Naive B cell (primary cell): ENCODE measurements at regions not wholly inside any gene's neighbourhood (a gene's known extent, or its start where the extent isn't known, plus 50 kb on each side); places are given as distances from the start of the nearest gene placed in this dataset.

Experiments used
- ATAC-seq, 2 donors: fragments of 150-1000 bp; cut with Tn5 transposase; 2 replicates each; pipeline ENCODE4 v1.10.0; 2021; ENCODE audit warnings: low read depth in 2 of 2, mild to moderate bottlenecking in 2 of 2, moderate library complexity in 2 of 2
- DNase-seq: peaks from one replicate; pipeline ENCODE4 v3.0.0; 2022
- H3K27ac Mint-ChIP-seq, 6 donors: one replicate each; pipeline ENCODE4 v1.8.0; 2020 to 2022; ENCODE audit warnings: mild to moderate bottlenecking in 6 of 6, mixed read lengths in 6 of 6, moderate library complexity in 5 of 6, inconsistent platforms in 2 of 6
- H3K27me3 Mint-ChIP-seq, 3 donors: one replicate each; pipeline ENCODE4 v1.8.0; 2021 to 2022; ENCODE audit warnings: mixed read lengths in 3 of 3, mild to moderate bottlenecking in 1 of 3
- H3K36me3 Mint-ChIP-seq, 2 donors: one replicate each; pipeline ENCODE4 v1.8.0; 2020 to 2022; ENCODE audit warnings: mixed read lengths in 2 of 2, inconsistent platforms in 1 of 2, mild to moderate bottlenecking in 1 of 2
- H3K4me1 Mint-ChIP-seq, 3 donors: one replicate each; pipeline ENCODE4 v1.8.0; 2020 to 2022; ENCODE audit warnings: mixed read lengths in 3 of 3, inconsistent platforms in 1 of 3, mild to moderate bottlenecking in 1 of 3, moderate library complexity in 1 of 3
- H3K4me3 Mint-ChIP-seq, 8 donors: one replicate each; pipeline ENCODE4 v1.8.0; 2020 to 2022; ENCODE audit warnings: mild to moderate bottlenecking in 8 of 8, mixed read lengths in 8 of 8, moderate library complexity in 8 of 8, inconsistent platforms in 2 of 8
- H3K9me3 Mint-ChIP-seq, 7 donors: one replicate each; pipeline ENCODE4 v1.8.0; 2020 to 2022; ENCODE audit warnings: mixed read lengths in 7 of 7, mild to moderate bottlenecking in 5 of 7, inconsistent platforms in 2 of 7, moderate library complexity in 1 of 7

DNA sequence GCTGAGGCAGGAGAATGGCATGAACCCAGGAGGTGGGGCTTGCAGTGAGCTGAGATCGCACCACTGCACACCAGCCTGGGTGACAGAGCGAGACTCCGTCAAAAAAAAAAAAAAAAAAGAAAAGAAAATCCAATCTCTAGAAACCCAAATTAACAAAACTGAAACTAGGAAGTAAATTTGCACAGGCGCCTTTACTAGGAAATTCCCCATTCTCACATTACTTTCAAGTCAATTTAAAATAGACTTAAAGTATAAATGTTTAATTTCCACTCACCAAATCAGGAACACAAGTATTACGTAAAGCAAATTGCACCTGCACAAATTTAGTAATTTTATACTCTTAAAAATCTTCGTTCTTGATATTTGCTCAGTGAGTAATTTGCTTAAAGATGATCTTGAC lies 67.8 kb upstream of the BCAR3 start:
- Mint-ChIP-seq H3K36me3 (peaks cover 0 to 16% of the 10 kb centered on the region in 2 donors), H3K27me3 (no peaks in the 10 kb centered on the region), H3K4me3 (peak overlapping the region; percentile 50 to 87 (median 75)), H3K4me1 (peaks cover 46 to 72% (median 58%) of the 10 kb centered on the region in 3 donors), H3K27ac (peak overlapping the region; percentile 87 to 97 (median 96)), H3K9me3 (peaks cover 0 to 13% (median 7%) of the 10 kb centered on the region in 7 donors)
- ATAC-seq (peak; percentile 75), DNase-seq (peak; percentile 70)

DNA sequence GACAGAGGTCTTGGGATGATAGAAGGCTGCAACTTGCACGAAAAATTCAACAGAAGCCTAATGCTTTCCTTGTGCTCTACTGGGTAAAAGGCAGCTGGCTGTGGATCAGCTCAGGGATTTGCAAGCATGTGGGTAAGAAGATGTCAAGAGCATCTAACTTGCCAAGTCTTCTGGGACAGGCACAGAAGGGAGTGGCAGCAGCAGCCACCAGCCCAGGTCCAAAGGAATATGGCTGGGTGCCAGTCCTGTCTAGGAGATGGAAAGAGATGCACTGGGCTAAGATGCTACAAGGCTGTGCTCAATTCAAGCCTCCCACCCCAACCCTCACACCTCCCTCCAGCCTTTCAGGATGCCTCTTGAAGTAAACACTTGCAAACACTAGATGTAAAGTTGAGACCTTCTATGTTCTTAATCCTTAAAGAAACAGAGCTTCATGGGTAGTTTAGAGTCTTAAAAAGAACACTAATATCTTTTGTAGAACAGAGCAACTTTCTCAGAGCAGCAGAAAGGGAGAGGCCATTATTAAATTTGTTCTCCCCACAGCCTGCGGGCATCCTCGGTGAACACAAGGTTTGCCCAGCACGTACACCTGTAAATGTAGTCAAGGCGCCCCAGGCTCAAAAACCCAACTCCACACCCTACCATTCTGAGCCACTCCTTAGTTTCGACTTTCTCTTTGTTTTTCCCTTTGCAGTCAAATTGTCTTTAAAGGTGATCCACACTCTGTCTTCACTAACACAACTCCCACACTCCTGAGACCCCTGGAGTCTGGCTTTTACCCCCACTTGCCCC lies 64.6 kb upstream of the BCAR3 start:
- Mint-ChIP-seq H3K9me3 (peaks cover 0 to 13% (median 7%) of the 10 kb centered on the region in 7 donors), H3K27me3 (no peaks in the 10 kb centered on the region), H3K4me3 (no peak overlapping the region), H3K36me3 (peaks cover 0 to 16% of the 10 kb centered on the region in 2 donors), H3K27ac (no peak overlapping the region), H3K4me1 (peaks cover 36 to 64% (median 49%) of the 10 kb centered on the region in 3 donors)
- ATAC-seq (no peak), DNase-seq (no peak)

DNA sequence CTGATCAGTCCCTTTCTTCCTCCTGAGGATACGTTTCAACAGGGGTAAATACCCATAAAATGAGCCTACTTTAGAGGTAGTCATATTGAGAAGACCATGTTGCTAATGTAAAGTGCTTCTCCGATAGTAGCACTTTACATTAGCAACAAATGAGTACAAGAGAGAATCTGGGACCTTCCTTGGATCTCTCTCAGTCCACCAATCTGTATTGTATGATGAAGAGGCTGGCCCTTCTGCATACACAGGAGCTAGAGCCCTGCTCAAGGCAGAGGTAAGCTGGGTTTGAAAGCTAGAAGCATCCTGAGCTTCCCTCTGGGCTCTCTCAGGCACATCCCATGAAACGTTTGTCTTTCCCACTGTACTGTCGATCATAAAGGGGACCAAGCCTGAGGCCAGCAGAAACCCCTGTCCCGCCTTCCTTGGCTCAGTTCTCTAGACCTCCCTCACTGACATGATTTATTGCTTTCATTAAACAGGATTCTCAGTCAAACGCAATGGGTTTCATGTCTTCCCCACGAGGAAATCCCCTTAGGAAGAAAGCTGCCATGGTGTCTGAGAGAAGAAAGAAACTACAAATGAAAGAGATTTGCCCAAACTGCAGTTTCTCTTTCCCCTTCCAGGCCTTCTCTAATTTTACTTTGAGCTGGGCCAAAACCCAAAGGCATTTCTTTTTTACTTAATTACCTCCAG lies 62.8 kb upstream of the BCAR3 start:
- H3K4me1 Mint-ChIP-seq: peaks cover 21 to 46% (median 31%) of the 10 kb centered on the region in 3 donors
- peaks cover 0 to 16% of the 10 kb centered on the region in 2 donors for H3K36me3 Mint-ChIP-seq
- H3K4me3 Mint-ChIP-seq: no peak overlapping the region
- ATAC-seq (no peak), DNase-seq (no peak)
- peak overlapping the region in 2 of 6 donors; percentile 39 to 86 for H3K27ac Mint-ChIP-seq
- no peaks in the 10 kb centered on the region for H3K27me3 Mint-ChIP-seq
- H3K9me3 Mint-ChIP-seq: peaks cover 0 to 13% (median 7%) of the 10 kb centered on the region in 7 donors

DNA sequence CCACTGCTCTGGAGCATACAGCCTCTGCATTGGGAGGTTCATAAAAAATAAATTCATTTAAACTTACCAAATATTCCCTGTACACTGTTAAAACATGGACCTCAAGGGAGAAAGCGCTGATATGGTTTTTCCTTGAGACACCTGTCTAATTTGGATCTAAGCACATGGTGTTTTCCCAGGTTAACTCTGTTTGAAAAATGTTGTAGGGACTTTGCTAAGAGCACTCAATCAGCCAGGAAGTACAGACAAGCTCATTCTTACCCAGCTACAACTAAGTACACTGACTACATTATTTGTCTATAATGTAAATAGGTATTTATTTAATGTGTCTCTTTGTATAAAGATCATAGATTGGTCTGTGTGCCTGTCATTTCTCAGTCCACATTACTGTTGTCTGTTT lies 61.8 kb upstream of the BCAR3 start:
- ATAC-seq (no peak), DNase-seq (no peak)
- Mint-ChIP-seq H3K36me3 (peaks cover 0 to 16% of the 10 kb centered on the region in 2 donors), H3K9me3 (peaks cover 0 to 13% (median 7%) of the 10 kb centered on the region in 7 donors), H3K4me1 (peaks cover 21 to 37% (median 24%) of the 10 kb centered on the region in 3 donors), H3K4me3 (no peak overlapping the region), H3K27ac (no peak overlapping the region), H3K27me3 (no peaks in the 10 kb centered on the region)

DNA sequence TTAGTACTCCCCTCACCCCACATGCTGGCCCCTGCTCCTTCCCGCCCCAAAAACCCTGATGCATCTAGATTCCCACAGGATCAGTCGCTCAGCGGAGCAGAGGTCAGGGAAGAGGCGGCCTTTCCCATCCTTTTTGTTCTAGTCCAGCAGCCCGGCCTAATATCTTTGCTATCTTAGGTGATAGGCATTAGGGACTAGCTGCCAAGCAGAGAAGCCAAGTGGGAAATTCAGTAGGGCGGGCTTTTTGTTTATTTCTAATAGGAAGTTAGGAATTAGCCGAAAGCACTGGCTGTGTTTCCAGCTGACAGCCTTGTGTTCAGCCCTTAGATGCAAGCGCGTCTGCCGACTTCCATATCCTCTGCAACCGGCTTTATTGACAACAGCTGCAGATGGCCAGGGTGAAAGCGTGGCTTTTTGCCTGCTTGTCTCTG lies 59.0 kb upstream of the BCAR3 start:
- H3K27ac Mint-ChIP-seq: peak overlapping the region in 2 of 6 donors; percentile 21 to 33
- H3K27me3 Mint-ChIP-seq: no peaks in the 10 kb centered on the region
- DNase-seq: no peak
- no peak for ATAC-seq
- H3K9me3 Mint-ChIP-seq: no peaks in the 10 kb centered on the region
- no peaks in the 10 kb centered on the region for H3K36me3 Mint-ChIP-seq
- peaks cover 13 to 16% (median 14%) of the 10 kb centered on the region in 3 donors for H3K4me1 Mint-ChIP-seq
- H3K4me3 Mint-ChIP-seq: peak overlapping the region in 2 of 8 donors; percentile 29 to 69

- no peaks in the 10 kb centered on the region for H3K9me3 Mint-ChIP-seq
- H3K27me3 Mint-ChIP-seq: no peaks in the 10 kb centered on the region
- peaks cover 9 to 11% (median 10%) of the 10 kb centered on the region in 3 donors for H3K4me1 Mint-ChIP-seq
- DNase-seq: no peak
- no peak for ATAC-seq
- peak overlapping the region in 1 of 6 donors; percentile 33 for H3K27ac Mint-ChIP-seq
- H3K4me3 Mint-ChIP-seq: no peak overlapping the region
- no peaks in the 10 kb centered on the region for H3K36me3 Mint-ChIP-seq
These were observed 58.5 kb upstream of the BCAR3 start for GRCh38 chr1:93740157-93740556.

DNA sequence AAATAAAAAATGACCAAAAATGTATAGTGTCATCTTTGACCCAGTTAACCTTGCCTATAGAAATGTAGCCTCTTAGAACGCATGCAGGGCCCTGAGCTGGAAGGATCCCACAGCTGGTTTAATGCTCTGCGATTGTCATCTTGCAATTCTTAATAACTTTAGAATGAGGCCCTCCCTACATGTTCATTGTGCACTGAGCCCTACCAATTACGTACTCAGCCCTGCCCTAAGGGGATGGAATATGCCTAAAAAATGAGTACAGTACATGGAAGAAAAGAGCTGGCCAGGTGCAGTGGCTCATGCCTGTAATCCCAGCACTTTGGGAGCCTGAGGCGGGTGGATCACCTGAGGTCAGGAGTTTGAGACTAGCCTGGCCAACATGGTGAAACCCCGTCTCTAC lies 57.8 kb upstream of the BCAR3 start:
- peaks cover 2 to 5% (median 3%) of the 10 kb centered on the region in 3 donors for H3K4me1 Mint-ChIP-seq
- ATAC-seq: no peak

GRCh38 chr1:93738926-93739325 lies 57.3 kb upstream of the BCAR3 start:
- no peaks in the 10 kb centered on the region for H3K27me3 Mint-ChIP-seq
- no peak overlapping the region for H3K27ac Mint-ChIP-seq
- H3K4me3 Mint-ChIP-seq: no peak overlapping the region
- DNase-seq (no peak), ATAC-seq (no peak)
- no peaks in the 10 kb centered on the region for H3K9me3 Mint-ChIP-seq
- peaks cover 0 to 3% (median 0%) of the 10 kb centered on the region in 3 donors for H3K4me1 Mint-ChIP-seq
- no peaks in the 10 kb centered on the region for H3K36me3 Mint-ChIP-seq

More for the DNA sequence above, 57.8 kb upstream of the BCAR3 start:
- Mint-ChIP-seq H3K9me3 (no peaks in the 10 kb centered on the region), H3K36me3 (no peaks in the 10 kb centered on the region), H3K27ac (peak overlapping the region in 1 of 6 donors; percentile 5), H3K27me3 (no peaks in the 10 kb centered on the region), H3K4me3 (no peak overlapping the region)
- no peak for DNase-seq

- H3K27ac Mint-ChIP-seq: peak overlapping the region in 1 of 6 donors; percentile 42
- ATAC-seq (no peak), DNase-seq (no peak)
- no peaks in the 10 kb centered on the region for H3K9me3 Mint-ChIP-seq
- H3K27me3 Mint-ChIP-seq: no peaks in the 10 kb centered on the region
- H3K36me3 Mint-ChIP-seq: no peaks in the 10 kb centered on the region
- peaks cover 0 to 3% (median under 1%) of the 10 kb centered on the region in 3 donors for H3K4me1 Mint-ChIP-seq
- no peak overlapping the region for H3K4me3 Mint-ChIP-seq
These were observed 56.5 kb upstream of the BCAR3 start for GRCh38 chr1:93738075-93738622.

- Mint-ChIP-seq H3K4me3 (no peak overlapping the region), H3K27ac (no peak overlapping the region), H3K36me3 (no peaks in the 10 kb centered on the region), H3K4me1 (peaks cover 5 to 15% (median 14%) of the 10 kb centered on the region in 3 donors), H3K9me3 (no peaks in the 10 kb centered on the region), H3K27me3 (no peaks in the 10 kb centered on the region)
- DNase-seq (no peak), ATAC-seq (no peak)
These were observed 54.1 kb upstream of the BCAR3 start for GRCh38 chr1:93735722-93736121.

GRCh38 chr1:93734999-93735398 lies 53.4 kb upstream of the BCAR3 start:
- Mint-ChIP-seq H3K36me3 (no peaks in the 10 kb centered on the region), H3K27me3 (no peaks in the 10 kb centered on the region), H3K4me1 (peaks cover 5 to 15% (median 14%) of the 10 kb centered on the region in 3 donors), H3K4me3 (no peak overlapping the region), H3K27ac (no peak overlapping the region), H3K9me3 (no peaks in the 10 kb centered on the region)
- ATAC-seq (no peak), DNase-seq (no peak)

DNA sequence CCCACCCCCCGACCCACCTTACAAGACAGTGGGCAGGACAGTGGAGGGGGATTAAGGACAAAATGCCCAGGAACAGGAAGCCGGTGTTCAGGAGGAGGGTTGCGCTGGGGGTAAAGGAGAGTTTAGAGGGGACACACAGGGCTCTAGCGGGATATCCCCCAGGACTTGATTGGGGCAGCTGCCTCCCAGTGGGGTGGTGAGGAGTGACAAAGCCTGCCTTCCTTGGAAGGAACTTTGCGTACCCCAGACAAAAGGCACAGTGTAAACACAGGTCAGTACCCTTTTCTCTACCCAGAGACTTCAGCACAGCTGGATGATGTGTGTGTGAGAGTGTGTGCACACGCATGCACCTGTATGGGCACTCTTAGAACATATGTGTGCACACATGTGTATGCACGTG lies 51.7 kb upstream of the BCAR3 start:
- Mint-ChIP-seq H3K4me1 (peaks cover 5 to 15% (median 14%) of the 10 kb centered on the region in 3 donors), H3K4me3 (no peak overlapping the region), H3K9me3 (no peaks in the 10 kb centered on the region), H3K36me3 (no peaks in the 10 kb centered on the region), H3K27me3 (no peaks in the 10 kb centered on the region), H3K27ac (no peak overlapping the region)
- DNase-seq (no peak), ATAC-seq (no peak)

DNA sequence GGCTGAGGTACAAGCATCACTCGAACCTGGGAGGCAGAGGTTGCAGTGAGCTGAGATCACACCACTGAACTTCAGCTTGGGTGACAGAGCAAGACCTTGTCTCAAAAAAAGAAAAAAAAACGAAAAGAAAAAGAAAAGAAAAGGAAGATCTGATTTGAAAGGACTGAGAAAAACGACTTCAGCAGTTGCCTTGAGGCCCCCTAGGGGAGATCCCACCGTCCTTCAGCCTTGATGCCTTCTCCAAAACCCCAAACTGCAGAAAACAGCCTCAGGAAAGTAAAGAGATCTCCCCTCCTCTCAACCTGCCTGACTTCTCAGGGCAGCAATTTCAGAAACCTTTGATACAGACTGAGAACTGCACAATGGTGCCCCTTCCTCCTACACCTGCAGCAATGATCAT lies 50.9 kb upstream of the BCAR3 start:
- Mint-ChIP-seq H3K27ac (peak overlapping the region in 3 of 6 donors; percentile 1 to 63 (median 28)), H3K9me3 (no peaks in the 10 kb centered on the region), H3K4me3 (no peak overlapping the region), H3K36me3 (no peaks in the 10 kb centered on the region), H3K27me3 (no peaks in the 10 kb centered on the region), H3K4me1 (peaks cover 5 to 15% (median 14%) of the 10 kb centered on the region in 3 donors)
- DNase-seq: no peak
- no peak for ATAC-seq
